DND-41 (cell line): ENCODE measurements at regions not wholly inside any gene's neighbourhood (a gene's known extent, or its start where the extent isn't known, plus 50 kb on each side); places are given as distances from the start of the nearest gene placed in this dataset.

Experiments used
- EZH2 ChIP-seq: IDR thresholded peaks from 3 replicates; pipeline ENCODE4 v1.6.1; 2012; ENCODE audit warnings: borderline replicate concordance, low read depth, mild to moderate bottlenecking, moderate library complexity, low read length, inconsistent platforms; ENCODE audit not compliant: severe bottlenecking
- TF ChIP-seq, protein P1 (sequence below): IDR thresholded peaks from 2 replicates; pipeline ENCODE4 v1.5.1; 2012; ENCODE audit warnings: borderline replicate concordance, low read length, moderate library complexity, mild to moderate bottlenecking; ENCODE audit not compliant: poor library complexity, severe bottlenecking; ENCODE audit errors: extremely low read depth

DNA sequence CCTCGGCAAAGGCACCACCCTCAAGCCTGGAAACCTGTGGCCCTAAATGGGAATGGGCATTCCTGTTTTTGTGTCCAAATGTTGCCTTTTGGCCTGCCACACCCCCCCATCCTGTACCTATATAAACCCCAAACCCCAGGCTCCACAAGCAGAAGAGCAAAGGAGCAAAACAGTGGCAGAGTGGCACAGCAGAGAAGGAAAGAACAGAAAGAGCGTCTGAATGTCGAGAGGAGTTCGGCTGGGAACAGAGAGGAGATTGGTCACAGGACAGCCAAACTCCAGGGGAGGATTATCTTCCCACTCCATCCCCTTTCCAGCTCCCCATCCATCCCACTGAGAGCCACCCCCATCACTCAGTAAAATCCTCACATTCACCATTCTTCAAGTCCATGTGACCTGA is 58.0 kb upstream of the PREP start:
- TF ChIP-seq, protein P1, sequence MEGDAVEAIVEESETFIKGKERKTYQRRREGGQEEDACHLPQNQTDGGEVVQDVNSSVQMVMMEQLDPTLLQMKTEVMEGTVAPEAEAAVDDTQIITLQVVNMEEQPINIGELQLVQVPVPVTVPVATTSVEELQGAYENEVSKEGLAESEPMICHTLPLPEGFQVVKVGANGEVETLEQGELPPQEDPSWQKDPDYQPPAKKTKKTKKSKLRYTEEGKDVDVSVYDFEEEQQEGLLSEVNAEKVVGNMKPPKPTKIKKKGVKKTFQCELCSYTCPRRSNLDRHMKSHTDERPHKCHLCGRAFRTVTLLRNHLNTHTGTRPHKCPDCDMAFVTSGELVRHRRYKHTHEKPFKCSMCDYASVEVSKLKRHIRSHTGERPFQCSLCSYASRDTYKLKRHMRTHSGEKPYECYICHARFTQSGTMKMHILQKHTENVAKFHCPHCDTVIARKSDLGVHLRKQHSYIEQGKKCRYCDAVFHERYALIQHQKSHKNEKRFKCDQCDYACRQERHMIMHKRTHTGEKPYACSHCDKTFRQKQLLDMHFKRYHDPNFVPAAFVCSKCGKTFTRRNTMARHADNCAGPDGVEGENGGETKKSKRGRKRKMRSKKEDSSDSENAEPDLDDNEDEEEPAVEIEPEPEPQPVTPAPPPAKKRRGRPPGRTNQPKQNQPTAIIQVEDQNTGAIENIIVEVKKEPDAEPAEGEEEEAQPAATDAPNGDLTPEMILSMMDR: no peak
- no peak for TF ChIP-seq EZH2
